HG03175 (cell line): ENCODE measurements at regions not wholly inside any gene's neighbourhood (a gene's known extent, or its start where the extent isn't known, plus 50 kb on each side); places are given as distances from the start of the nearest gene placed in this dataset.
"Not testable (repeated sequence)": the region's sequence is repeated elsewhere in the genome, so short reads cannot be mapped to it uniquely, and the experiment has no call there.

Experiments
- ATAC-seq: cut with Tn5 transposase; IDR thresholded peaks from one replicate; pipeline ENCODE4 v1.9.1; 2021; ENCODE audit warnings: mild to moderate bottlenecking, moderate library complexity; ENCODE audit not compliant: unreplicated experiment

DNA sequence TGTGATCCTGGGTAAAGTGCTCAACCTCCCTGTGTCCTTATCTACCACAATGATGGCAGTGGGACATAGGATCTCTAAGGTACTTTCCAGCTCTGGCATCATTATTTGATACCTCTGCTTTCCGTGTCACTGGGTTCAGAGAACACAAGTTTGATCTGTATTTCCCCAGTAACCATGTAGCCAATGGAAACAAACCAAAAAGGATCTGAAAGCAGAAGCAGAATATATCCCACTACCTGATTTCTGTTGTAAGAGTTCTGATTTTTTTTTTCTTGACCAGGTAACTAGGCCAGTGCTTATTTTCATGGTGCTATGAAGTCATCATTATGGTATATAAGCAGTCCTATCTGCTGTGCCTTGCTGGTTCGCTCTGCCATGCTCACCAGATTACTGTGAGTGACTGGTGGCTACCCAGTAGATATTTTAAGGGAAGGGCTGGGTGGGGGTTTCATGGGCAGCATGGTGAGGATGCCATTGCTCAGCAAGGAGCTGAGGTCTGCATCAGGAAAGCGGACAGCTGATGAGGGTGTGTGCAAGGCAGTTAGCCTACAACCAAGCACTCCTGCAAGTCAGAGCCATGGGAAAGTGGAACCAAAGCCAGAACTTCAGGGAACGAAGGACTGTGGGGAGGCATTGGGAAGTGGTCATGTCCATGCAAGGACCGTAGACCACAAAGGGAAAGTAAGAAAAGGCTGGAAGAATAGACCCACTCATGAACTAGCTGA is 104.9 kb upstream of the EDEM3 start:
- peak; percentile 56 for ATAC-seq

DNA sequence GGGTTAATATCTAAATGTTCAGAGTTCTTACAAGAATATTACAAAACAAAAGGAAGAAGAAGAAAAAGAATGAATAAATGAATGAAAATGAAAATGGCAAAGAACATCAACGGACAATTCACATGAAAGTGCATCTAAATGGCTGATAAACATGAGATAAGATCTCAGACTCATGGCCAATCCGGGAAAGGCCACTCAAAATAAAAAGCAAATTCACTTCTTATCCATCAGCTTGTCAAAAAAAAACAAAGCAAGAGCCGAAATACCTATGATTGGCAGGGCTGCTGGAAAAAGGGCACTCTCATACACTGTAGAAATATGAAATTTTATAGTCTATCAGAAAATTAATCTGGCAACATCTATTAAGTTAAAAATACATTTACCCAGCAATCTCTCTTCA is 103.6 kb upstream of the EDEM3 start:
- ATAC-seq, result no peak

DNA sequence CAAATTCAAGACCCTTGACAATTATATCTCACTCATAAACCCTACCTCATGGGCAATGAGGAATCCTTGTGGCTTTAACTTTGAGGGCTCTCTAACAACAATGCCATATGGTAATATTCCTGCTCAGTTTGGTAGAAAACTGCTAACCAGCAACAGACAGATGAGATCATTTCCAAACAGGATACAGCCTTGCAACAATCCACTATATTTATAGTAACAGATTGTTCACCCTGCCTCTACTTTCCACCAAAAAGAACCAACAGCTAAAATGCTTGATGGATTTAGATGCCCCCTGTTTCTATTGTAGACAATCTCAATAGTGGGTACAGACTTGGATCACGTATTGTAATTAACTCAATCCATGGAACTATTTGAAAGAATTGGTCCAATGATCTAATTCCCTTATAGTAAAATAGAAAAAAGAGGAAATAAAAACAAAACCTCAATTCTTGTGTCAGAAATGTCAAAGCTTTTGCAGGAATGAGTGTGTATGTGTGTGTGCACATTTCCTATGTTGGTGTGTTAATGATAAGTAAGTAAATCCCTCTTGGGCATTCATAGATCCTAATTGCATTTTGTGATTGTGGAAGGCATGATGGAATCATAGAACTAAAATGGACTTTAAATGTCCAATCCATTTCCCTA is 100.0 kb upstream of the EDEM3 start:
- ATAC-seq, result no peak

DNA sequence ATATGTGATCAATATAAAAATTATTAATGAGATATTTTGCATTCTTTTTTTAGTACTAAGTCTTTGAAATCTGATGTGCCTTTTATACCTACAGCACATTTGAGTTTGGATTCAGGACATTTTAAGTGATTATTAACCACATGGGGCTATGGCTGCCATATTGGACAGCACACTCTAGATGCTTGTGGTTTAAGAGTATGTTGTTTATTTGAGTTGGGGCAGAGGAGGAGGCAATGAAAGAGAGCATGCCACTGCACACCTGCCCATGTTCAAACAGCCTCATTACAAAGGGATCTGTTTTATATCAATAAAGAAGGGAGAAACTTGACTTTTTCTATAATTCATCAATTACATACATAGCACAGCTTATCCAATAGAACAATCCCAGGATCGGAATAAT is 99.4 kb upstream of the EDEM3 start:
- no peak for ATAC-seq

DNA sequence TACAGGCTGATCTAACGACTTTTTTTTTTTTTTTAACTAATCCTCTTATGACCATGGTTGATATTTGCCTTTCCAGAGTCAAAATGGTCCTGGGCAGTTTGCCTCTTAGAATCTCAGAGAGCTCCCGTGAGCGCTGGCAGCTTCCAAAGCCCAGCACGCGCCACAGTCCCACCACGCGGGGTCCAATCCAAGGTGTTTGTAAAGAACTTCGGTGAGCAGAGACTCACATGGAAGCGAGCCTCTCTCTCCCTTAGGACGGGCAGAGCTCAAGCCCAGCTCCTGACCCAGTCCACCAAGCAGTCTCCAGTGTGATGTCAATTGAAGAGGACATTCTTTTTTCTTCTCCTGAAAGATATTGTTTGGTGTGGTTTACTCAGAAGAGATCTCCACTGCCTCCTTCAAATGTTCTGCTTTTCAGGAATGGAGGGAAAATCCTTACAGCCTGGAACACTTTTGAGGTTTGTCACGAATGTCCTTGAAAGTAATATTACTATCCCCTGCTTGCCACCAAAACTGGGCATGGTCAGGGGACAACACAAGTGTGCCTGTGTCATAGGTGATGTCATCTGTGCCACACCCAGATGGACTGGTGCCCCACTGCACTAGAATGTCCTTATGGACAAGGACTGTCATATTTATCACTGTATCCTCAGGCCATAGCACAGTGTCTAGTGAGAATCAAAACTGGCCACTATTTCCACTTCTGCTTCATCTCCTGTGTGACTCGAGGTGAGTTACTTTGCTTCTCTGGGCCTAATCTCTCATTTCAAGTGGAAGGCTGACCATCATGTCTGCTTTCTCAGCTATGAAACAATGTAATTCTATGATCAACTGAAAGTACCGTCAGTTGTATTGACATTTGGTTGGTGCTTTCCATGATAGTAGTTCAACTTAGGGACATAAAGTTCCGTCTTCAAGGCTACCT is 97.4 kb upstream of the EDEM3 start:
- ATAC-seq, result no peak

DNA sequence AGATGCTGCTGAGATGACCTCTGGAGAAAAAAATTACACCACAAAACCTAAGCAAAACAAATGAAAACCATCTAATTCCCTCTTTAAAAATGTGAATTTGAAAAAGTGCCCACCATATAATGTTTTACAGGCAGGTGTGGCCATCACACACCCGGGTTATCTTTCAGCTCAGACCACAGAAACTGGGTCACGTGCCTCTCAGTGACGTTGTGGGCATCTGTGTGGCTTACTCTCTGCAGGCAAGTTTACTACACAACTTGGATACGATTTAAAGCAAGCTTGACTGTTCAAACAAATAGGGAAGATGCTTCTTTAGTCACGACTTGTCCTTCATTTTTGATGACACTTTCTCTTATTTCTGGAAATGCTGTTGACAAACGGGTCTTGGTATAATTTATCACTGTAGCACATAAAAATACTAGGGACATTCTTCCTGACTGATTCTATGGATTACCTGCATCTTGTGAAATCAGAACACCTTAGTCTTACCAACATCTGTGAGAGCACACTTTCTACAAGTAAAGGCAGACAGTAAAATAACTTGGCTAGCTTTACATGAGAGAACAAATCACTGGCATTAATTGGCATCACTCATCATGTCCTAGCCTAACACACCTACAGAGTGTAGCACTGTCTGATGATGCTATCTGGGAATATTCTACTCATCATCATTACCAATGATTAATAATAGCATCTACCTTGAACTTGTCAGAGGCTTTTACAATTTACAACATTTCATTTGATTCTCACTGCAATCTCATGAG is 89.3 kb upstream of the EDEM3 start:
- peak; percentile 100 for ATAC-seq

DNA sequence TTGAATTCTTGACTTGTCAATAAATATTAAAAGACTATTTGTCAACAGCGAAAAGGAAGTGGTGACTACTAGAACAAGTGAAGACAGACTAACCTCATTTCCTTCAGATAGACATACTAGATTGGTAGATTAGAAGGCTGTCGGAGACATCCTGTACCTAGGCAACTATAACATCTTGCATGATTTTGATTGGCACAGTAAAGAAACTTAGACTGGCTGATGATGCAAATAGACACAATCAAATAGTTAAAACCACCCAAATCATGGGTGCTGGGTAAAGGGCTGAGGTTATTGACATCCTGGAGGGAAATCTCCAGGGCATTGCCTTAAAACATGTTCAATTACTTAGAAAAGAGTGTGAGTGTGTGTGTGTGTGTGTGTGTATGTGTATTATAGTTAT is 85.9 kb upstream of the EDEM3 start:
- ATAC-seq, result no peak

DNA sequence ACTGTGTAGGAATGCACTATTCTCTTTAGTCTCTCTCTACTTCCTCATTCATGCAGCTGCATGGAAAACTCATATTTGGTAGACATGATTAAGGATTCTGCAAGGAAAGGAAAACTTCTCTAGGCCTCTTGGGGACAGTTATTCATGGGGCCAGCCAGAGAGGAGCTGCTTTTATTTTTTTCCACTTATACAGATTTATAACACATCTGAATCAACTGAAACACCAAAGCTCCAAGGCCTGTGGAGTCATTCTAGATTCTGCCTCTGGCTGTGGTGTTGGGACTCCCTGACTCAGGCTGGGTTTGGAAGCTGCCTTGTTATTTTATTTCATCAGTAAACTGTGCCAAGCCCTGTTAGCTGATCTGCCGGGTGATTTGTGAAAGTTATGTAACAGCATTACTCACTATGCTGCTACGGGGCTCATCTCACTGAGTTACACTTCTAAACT is 83.9 kb upstream of the EDEM3 start:
- ATAC-seq, result no peak

DNA sequence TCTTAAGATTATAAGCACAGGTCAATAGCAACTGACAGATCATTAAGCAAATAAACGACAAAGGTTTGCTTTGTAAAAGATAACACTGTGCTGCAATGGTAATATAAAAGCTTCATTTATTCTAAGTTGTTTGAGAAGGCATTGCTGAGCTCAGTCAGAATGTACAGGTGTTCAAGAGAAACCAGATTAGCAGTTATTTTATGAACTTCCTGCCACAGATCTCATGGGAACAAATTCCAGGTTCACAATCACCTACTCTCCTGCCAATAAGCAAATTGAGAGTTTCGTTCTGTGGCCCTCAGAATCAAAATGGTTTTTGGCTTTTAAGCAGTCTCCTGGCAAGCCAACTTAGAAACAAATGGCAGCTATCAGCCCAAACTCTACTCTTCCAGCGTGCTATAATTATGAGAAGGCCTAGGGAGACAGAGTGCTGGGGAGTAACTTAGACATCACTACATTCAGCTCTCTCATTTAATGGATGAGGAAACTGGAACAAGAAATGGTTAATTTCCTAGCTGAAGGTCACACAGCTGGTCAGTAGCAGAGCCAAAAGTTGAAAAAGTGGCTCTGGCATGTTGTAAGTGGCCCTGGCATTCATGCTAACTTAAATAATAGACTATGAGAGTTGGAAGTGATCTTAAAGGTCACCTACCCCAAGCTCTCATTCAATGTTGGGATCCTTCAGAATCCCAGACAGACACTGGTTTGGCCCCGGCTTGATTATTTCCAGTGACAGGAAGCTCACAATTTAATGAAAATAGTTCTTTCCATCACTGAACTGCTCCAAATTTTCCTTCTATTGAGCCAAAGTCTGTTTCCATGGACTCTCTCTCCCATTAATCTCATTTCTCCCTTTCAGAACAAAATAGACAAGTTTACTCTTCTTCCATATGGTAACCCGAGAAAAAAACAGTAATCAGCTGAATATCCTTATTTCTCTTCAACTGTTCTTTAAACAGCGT is 82.6 kb upstream of the EDEM3 start:
- ATAC-seq, result no peak

DNA sequence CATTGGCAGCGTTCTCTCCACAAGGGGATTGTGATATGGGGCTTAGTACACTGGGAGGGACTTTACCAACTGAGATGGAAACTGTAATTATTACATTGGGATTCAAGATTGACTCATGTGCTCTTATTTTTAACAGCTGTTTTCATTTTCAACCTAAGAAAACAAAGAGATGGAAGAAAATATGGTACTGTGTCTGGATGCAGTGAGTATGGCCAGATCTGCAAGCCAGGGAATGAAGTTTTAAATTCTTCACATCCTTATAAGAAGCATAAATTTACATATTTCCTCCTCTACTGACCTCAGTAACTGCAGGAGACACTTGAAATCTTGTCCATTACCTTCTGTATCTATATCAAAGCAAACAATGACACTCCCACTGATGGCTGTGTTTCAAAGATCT is 81.5 kb upstream of the EDEM3 start:
- no peak for ATAC-seq

DNA sequence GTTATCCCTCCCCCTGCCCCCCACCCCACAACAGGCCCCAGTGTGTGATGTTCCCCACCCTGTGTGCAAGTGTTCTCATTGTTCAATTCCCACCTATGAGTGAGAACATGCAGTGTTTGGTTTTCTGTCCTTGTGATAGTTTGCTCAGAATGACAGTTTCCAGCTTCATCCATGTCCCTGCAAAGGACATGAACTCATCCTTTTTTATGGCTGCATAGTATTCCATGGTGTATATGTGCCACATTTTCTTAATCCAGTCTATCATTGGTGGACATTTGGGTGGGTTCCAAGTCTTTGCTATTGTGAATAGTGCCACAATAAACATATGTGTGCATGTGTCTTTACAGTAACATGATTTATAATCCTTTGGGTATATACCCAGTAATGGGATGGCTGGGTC is 79.3 kb upstream of the EDEM3 start:
- not testable (repeated sequence) for ATAC-seq

DNA sequence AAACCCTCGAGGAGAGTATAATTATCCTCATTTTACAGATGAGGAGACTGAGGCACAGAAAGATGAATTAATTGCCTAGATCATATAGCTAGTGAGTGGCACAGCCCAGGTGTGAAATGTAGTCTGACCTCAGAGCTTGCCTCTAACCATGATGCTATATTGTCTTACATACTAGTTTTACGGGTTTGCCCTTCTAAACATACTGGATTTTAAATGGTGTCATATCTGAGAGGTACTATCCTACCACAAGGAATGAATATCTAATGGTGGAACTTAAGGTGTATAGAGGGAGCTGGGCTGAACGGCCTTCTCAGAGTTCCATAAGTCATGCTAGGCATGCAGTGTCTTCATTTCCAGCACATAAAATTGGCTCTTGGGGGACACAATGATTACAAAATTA is 77.9 kb upstream of the EDEM3 start:
- no peak for ATAC-seq

DNA sequence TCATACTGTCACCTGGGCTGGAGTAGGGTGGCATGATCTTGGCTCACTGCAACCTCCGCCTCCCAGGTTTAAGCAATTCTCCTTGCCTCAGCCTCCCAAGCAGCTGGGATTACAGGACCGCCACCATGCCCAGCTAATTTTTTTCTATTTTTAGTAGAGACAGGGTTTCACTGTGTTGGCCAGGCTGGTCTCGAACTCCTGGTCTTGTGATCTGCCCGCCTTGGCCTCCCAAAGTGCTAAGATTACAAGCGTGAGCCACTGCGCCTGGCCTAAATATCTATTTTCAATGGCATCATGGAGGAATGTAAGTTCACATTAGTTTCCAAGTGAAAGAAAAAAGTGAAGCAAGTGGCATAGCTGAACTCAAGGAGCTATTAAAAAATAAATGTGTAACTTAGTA is 74.8 kb upstream of the EDEM3 start:
- ATAC-seq, result not testable (repeated sequence)

DNA sequence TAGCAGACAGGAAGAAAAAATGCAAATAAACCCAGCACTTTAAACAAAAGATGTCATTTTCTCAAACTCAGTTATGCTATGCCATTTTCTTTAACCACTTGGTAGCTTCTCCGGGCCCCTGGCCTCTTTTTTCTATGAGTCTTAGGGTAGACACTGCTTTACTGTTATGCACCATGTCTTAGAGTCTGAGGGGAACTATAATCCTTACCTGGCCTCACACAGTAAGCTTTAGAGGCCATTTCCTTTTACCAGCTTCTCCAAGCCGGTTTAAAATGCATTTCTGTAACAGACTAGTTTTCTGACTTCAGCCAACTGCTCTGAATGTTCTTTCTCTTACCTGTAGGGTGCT is 73.7 kb upstream of the EDEM3 start:
- no peak for ATAC-seq

DNA sequence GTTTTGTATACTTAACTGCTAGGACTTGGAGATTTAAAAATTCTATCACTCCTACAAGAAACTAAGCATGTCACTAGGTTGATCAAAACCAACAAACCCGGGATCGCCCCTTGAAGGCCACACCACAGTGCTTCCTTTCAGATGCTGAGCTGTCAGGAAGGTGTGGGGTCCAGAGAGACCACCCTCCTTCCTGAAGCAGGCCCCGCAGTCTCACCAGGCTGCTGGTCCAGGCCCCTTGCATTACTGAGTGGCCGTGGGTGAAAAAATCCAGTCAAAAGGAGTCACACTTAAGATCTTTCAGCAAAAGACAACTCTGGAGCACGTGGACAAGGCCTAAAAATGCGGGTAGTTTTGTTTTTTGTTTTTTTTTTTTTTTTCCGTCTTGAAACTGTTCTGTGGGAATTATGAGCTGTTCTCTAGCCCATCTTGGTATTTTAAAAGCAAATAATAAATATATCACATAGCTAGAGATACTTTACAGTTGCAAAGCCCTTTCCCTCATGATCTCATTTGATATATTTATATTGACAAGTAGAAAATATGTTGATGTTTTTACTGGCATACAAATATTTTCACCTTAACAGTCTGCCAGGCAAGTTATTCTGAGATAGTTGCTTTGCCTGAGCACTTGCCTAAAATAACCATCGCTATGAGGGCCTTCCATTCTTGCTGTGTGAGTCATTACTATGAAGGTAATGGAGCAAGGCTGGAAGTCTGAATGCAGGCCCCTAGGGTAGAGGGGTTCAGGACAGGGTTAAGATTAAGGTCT is 73.1 kb upstream of the EDEM3 start:
- ATAC-seq, result no peak

DNA sequence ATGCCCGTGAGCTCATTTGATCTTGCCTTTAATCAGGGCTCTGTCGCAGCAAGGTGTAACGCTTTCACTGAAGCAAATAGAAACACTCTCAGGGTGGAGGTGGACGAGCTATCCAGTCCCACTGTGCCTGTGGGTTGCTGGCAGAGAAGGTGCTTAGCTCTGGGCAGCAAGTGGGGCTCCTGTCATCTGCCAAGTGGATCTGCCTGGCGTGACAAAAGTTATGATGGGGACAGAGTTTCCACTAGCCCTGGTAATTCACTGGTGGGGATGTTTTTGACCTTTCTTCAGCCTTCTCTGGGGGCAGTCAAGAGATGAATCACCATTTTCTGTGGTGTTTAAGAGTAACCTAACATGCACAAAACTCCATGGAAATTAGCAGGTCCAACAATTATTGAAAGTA is 71.3 kb upstream of the EDEM3 start:
- ATAC-seq, result no peak

DNA sequence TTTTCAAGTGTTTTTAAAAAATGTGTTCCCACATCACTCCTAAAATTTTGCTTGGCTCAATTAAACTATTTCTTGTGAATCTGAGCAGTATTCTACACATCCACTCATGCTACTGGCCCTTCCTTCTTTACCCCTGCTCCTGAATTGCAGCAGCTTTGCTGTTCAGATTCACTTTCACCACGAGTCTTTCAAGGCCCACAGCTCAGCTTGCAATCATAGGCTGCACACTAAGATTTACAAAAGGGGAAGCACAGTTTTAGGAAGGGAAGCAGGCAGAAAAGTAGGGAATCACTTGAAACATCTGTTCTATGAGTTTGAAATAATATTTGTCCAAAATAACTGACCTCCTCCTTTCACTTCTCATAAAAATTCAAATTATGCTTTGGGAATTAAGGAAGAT is 70.9 kb upstream of the EDEM3 start:
- no peak for ATAC-seq

DNA sequence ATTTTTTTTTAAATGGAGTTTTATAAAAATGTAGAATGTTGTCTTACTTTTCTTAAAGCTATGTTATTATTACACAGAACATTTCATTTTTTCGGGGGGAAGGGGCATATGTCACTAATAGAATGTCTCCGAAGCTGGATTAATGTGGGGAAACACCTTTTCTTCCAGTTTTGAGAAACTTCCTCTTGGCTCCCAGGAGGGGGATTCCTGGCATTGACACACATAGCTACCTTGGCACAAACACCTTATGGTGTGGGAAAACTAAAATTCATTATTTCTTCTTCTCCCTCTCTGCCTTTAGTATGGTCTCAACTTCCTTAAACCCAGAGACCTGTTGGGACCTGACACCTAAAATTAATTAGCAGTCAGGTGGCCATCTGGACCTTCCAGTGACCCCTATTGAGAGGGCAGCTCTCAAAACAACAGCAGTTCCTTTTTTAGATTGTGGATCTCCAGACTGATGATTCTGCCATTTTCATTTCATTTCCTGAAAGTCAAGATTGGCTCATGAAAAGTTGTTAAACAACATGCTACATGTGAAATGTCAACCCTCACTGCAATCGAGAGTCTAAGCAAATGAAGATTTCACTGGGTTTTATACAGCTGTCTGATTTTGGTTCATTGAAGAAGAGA is 70.1 kb upstream of the EDEM3 start:
- ATAC-seq, result no peak

DNA sequence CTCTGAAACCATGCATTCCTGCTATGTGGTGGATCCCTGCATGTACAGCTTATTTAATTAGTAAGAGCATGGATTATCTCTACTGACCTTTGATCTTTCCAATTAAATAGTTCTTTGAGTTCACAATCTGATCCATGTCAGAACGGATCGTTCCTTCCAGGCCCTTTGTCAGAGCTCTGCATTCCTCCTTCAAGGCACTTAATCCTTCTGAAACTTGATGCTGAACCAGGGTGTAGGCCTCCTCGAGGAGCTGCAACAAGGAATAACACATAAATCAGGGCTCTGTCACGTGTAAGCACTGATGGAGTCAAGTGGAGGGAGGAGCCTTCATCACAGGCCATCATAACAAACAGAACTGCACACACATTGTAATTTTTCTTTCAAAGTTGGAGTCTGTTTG is 68.4 kb upstream of the EDEM3 start:
- ATAC-seq, result no peak
